ENCODE measurements at regions not wholly inside any gene's neighbourhood (a gene's known extent, or its start where the extent isn't known, plus 50 kb on each side); places are given as distances from the start of the nearest gene placed in this dataset.

- no peak for TF ChIP-seq ZBTB8A (IDR thresholded peaks at IDR 0.05; ENCODE audit: partially characterized antibody)
- TF ChIP-seq ETS2 (tag; IDR thresholded peaks at IDR 0.05; ENCODE audit: borderline replicate concordance, poor library complexity, severe bottlenecking), result no peak
- no peak for TF ChIP-seq CSDE1 (IDR thresholded peaks at IDR 0.05)
- no peak for TF ChIP-seq ELF2 (CRISPR knock-in tag; IDR thresholded peaks at IDR 0.05)
- no peak for TF ChIP-seq RAD51 (IDR thresholded peaks at IDR 0.05; ENCODE audit: borderline replicate concordance, low read depth)
Measured at GRCh38 chr2:155109527-155109926, 411.0 kb downstream of the KCNJ3 start (continued).

GRCh38 chr2:155100261-155100660 lies 401.8 kb downstream of the KCNJ3 start:
- no peak overlapping the region for H3K4me2 ChIP-seq (ENCODE audit: insufficient read depth, low read length)
- no TSS peak for BruUV-seq (replicated peaks)

More at GRCh38 chr2:155100261-155100660, 401.8 kb downstream of the KCNJ3 start:
- DNase-seq (ENCODE audit: extremely low read depth in 1 of 4, low spot score in 3 of 4) (no peak), ATAC-seq (no peak), FAIRE-seq (no peak)
- no peak overlapping the region for H3K4me3 ChIP-seq
- H3K79me2 ChIP-seq (ENCODE audit: control insufficient read depth, insufficient read depth, low read length), result no peaks in the 10 kb centered on the region
- no peaks in the 10 kb centered on the region for H4K20me1 ChIP-seq (replicated peaks; ENCODE audit: control insufficient read depth, insufficient read depth, low read length)
- in situ Hi-C loops (cut with MboI) (no loop called here), intact Hi-C loops (cut with micrococcal nuclease) (no loop called here)
- peaks cover 1% of the 10 kb centered on the region; the same call in 1 of the 2 replicates for H3K9me3 ChIP-seq (replicated peaks; ENCODE audit: control insufficient read depth, insufficient read depth, low read depth, low read length)
- no peaks in the 10 kb centered on the region for H3K36me3 ChIP-seq (ENCODE audit: control insufficient read depth, insufficient read depth, low read length)
- 0% methylated on average over 2 of the region's 2 CpGs for WGBS (ENCODE audit: insufficient coverage, low coverage, missing lambda C conversion rate)
- CTCF ChIA-PET (ENCODE audit: low intra/inter-chr PET ratio), result no interaction called here
- H3K9ac ChIP-seq (ENCODE audit: insufficient read depth in 1 of 2, low read depth in 2 of 2, low read length in 2 of 2), result no peak overlapping the region
- POLR2A ChIA-PET, result no interaction called here
- H3K27me3 ChIP-seq (ENCODE audit: control insufficient read depth in 2 of 2, insufficient read depth in 2 of 2, low read length in 2 of 2), result no peaks in the 10 kb centered on the region
- TF ChIP-seq ZNF277 (CRISPR knock-in tag; IDR thresholded peaks at IDR 0.05; ENCODE audit: borderline replicate concordance), result no peak
- no peak for TF ChIP-seq PRMT5 (CRISPR knock-in tag; IDR thresholded peaks at IDR 0.05)
- TF ChIP-seq ZNF347 (CRISPR knock-in tag; IDR thresholded peaks at IDR 0.05; ENCODE audit: low read depth), result no peak
- TF ChIP-seq MAFG (tag; conservative IDR thresholded peaks at IDR 0.05), result peak; percentile 60
- TF ChIP-seq FOXM1 (IDR thresholded peaks at IDR 0.05; ENCODE audit: low read depth), result no peak
- no peak for TF ChIP-seq FOXM1 (CRISPR knock-in tag; IDR thresholded peaks at IDR 0.05; ENCODE audit: low read depth)
- TF ChIP-seq RFX1 (IDR thresholded peaks at IDR 0.05), result no peak
- TF ChIP-seq ZNF41 (CRISPR knock-in tag; conservative IDR thresholded peaks at IDR 0.05), result no peak
- no peak overlapping the region for H2AFZ ChIP-seq (ENCODE audit: low read depth, low read length)
- no peaks in the 10 kb centered on the region for H3K4me1 ChIP-seq (replicated peaks in 1 of 2; ENCODE audit: control insufficient read depth in 2 of 2, insufficient read depth in 2 of 2, low read length in 2 of 2)
- H3K9me1 ChIP-seq (ENCODE audit: control insufficient read depth, insufficient read depth, low read length), result no peaks in the 10 kb centered on the region
- no peak overlapping the region for H3K27ac ChIP-seq (ENCODE audit: extremely low read depth, low read depth, low read length)

Measured in K562 (cell line).